ENCODE measurements at regions not wholly inside any gene's neighbourhood (a gene's known extent, or its start where the extent isn't known, plus 50 kb on each side); places are given as distances from the start of the nearest gene placed in this dataset.

DNA sequence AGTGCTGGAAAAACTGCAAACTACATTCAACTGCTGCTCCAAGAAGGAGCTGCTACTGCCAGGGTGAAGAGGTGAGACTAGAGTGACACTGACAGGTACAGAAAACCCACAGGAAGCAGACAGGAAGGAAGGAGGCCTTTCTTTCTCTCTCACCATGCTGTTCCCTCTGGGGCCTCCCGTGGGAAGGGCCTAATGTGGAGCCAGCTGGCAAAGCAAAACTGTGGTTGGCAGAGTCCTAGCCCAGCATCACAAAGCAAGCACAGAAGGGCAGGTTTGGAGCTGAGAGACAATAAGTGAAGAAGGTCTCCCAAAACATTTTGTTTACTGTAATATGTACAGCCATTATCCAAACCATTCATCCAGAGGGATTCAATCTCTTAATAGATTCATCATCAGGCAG is 122.5 kb upstream of the MAX start:
- DNase-seq (ENCODE audit: low read depth in 1 of 2, low spot score in 1 of 2): no peak
- no peak overlapping the region for H3K27ac ChIP-seq (replicated peaks)
- no peak overlapping the region for H3K4me3 ChIP-seq (replicated peaks; ENCODE audit: insufficient read depth, low read length)
- TF ChIP-seq SPI1 (IDR thresholded peaks at IDR 0.05; ENCODE audit: borderline replicate concordance, low read depth): no peak
- TF ChIP-seq GABPA (IDR thresholded peaks at IDR 0.05; ENCODE audit: low read depth): no peak
- no peak for TF ChIP-seq POLR2AphosphoS5 (IDR thresholded peaks at IDR 0.05; ENCODE audit: low read depth)
- TF ChIP-seq, protein P1, sequence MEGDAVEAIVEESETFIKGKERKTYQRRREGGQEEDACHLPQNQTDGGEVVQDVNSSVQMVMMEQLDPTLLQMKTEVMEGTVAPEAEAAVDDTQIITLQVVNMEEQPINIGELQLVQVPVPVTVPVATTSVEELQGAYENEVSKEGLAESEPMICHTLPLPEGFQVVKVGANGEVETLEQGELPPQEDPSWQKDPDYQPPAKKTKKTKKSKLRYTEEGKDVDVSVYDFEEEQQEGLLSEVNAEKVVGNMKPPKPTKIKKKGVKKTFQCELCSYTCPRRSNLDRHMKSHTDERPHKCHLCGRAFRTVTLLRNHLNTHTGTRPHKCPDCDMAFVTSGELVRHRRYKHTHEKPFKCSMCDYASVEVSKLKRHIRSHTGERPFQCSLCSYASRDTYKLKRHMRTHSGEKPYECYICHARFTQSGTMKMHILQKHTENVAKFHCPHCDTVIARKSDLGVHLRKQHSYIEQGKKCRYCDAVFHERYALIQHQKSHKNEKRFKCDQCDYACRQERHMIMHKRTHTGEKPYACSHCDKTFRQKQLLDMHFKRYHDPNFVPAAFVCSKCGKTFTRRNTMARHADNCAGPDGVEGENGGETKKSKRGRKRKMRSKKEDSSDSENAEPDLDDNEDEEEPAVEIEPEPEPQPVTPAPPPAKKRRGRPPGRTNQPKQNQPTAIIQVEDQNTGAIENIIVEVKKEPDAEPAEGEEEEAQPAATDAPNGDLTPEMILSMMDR (IDR thresholded peaks at IDR 0.05; ENCODE audit: insufficient read depth, low read length): no peak
- TF ChIP-seq, protein P2, sequence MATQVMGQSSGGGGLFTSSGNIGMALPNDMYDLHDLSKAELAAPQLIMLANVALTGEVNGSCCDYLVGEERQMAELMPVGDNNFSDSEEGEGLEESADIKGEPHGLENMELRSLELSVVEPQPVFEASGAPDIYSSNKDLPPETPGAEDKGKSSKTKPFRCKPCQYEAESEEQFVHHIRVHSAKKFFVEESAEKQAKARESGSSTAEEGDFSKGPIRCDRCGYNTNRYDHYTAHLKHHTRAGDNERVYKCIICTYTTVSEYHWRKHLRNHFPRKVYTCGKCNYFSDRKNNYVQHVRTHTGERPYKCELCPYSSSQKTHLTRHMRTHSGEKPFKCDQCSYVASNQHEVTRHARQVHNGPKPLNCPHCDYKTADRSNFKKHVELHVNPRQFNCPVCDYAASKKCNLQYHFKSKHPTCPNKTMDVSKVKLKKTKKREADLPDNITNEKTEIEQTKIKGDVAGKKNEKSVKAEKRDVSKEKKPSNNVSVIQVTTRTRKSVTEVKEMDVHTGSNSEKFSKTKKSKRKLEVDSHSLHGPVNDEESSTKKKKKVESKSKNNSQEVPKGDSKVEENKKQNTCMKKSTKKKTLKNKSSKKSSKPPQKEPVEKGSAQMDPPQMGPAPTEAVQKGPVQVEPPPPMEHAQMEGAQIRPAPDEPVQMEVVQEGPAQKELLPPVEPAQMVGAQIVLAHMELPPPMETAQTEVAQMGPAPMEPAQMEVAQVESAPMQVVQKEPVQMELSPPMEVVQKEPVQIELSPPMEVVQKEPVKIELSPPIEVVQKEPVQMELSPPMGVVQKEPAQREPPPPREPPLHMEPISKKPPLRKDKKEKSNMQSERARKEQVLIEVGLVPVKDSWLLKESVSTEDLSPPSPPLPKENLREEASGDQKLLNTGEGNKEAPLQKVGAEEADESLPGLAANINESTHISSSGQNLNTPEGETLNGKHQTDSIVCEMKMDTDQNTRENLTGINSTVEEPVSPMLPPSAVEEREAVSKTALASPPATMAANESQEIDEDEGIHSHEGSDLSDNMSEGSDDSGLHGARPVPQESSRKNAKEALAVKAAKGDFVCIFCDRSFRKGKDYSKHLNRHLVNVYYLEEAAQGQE (IDR thresholded peaks at IDR 0.05; ENCODE audit: insufficient replicate concordance, low read depth): no peak
- no peaks in the 10 kb centered on the region for H3K27me3 ChIP-seq (ENCODE audit: insufficient read depth, poor library complexity, severe bottlenecking)

DNA sequence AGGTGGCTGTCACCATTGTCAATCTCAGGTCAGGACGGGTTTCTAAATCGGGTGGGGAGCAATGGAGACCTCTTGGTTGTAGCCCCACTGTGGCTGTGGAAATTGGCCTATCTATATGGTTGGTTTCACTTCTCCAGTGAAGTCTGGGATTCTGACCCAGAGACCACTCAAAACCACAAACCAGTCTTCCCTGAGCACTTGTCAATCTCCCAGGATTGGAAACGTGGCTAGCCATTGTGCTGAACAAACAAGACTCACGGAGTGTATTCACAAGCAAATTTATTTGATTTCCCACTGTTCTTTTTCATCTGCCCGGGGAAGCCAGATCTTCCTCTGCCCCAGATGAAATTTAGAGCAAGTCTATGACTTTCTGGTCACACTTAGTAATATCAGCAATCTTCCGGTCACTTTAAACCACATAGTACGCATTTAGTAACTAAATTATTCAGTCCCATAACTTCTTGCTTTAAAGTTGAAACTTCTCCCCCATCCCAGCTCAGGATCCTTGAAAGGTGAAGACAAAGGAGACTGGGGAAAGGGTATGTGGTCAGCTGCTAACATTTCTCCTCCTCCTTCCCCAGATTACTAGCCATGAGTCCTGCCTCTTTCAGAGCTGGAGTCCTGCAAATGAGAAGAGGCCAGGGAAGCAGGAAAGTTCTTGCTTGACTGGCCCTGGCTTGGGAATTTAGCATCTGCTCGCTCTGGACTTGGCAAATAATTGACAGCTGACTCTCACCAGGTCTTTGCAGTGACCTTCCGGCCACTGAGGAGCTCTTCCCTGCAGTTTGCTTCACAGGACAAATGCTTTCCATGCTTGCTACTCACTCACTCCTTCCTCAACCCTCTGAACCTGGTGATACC is 123.2 kb upstream of the MAX start:
- H3K4me3 ChIP-seq (replicated peaks; ENCODE audit: insufficient read depth, low read length): no peak overlapping the region
- TF ChIP-seq, protein P1 (IDR thresholded peaks at IDR 0.05; ENCODE audit: insufficient read depth, low read length): no peak
- TF ChIP-seq POLR2AphosphoS5 (IDR thresholded peaks at IDR 0.05; ENCODE audit: low read depth) (no peak), SPI1 (IDR thresholded peaks at IDR 0.05; ENCODE audit: borderline replicate concordance, low read depth) (no peak), GABPA (IDR thresholded peaks at IDR 0.05; ENCODE audit: low read depth) (no peak)
- TF ChIP-seq, protein P2 (IDR thresholded peaks at IDR 0.05; ENCODE audit: insufficient replicate concordance, low read depth): no peak
- H3K27me3 ChIP-seq (ENCODE audit: insufficient read depth, poor library complexity, severe bottlenecking): no peaks in the 10 kb centered on the region
- no peak for DNase-seq (ENCODE audit: low read depth in 1 of 2, low spot score in 1 of 2)
- no peak overlapping the region for H3K27ac ChIP-seq (replicated peaks)

DNA sequence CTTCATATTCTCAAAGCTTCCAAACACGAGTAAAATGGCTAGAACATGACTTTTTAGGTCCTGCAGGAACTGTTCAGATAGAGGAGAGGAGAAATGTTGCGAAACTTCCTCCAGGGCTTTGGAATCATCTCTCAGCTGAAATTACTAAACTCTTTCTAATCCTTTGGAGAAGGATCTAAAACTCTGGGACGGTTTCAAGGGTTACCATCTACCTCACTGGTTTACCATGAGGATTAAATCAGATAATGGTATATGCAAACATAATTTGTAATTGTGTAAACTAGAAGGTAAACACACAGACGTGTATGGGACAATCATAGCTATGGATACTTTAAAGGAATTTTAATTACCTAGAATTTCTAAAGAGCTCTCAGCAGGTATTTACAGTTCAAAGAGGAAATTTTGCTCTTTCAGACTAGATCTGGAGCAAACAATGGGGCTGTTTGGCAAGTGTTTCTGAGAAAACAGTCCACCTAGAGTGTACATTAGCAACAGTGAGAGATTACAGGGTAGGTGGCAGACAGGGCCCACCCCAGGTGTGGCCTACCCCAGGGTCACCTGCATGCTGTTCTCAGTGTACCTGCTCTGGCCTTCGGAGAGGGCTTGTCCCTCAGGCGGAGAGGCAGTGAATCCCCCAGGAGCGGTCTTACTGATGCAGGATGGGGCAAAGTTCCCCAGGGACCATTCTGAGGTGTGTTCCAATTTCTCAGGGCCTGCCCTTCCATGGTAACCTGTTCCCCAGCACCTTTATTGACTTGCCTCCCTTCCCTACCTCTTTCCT is 124.7 kb upstream of the MAX start:
- Histone ChIP-seq H3K4me3 (replicated peaks; ENCODE audit: insufficient read depth, low read length) (no peak overlapping the region), H3K27me3 (ENCODE audit: insufficient read depth, poor library complexity, severe bottlenecking) (no peaks in the 10 kb centered on the region), H3K27ac (replicated peaks) (no peak overlapping the region)
- no peak for DNase-seq (ENCODE audit: low read depth in 1 of 2, low spot score in 1 of 2)
- TF ChIP-seq POLR2AphosphoS5 (IDR thresholded peaks at IDR 0.05; ENCODE audit: low read depth) (no peak), SPI1 (IDR thresholded peaks at IDR 0.05; ENCODE audit: borderline replicate concordance, low read depth) (no peak)

DNA sequence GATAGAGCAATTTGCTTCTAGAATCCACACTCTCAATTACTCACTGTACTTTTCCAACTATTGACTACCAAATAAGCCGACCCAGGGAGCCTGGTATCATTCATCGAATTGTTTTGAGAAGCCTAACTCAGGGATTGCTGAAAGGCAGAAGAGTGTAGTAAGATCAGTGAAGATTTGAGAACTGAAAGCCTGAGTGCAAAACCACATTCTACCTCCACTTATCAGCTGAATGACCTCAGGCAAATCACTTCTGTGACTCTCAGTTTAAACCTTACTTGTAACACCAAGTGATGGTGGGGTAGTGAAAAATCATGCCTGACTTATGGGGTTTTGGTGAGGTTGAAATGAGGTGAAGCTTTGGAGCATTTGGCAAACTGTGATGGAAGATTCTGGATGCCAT is 126.1 kb upstream of the MAX start:
- Histone ChIP-seq H3K27ac (replicated peaks) (no peak overlapping the region), H3K4me3 (replicated peaks; ENCODE audit: insufficient read depth, low read length) (no peak overlapping the region)
- no peak for DNase-seq (ENCODE audit: low read depth in 1 of 2, low spot score in 1 of 2)

More for the DNA sequence above, 126.1 kb upstream of the MAX start:
- H3K27me3 ChIP-seq (ENCODE audit: insufficient read depth, poor library complexity, severe bottlenecking): no peaks in the 10 kb centered on the region
- TF ChIP-seq, protein P2 (IDR thresholded peaks at IDR 0.05; ENCODE audit: insufficient replicate concordance, low read depth): no peak
- TF ChIP-seq GABPA (IDR thresholded peaks at IDR 0.05; ENCODE audit: low read depth): no peak
- no peak for TF ChIP-seq SPI1 (IDR thresholded peaks at IDR 0.05; ENCODE audit: borderline replicate concordance, low read depth)

Measured in HL-60 (cell line).